ENCODE measurements at regions not wholly inside any gene's neighbourhood (a gene's known extent, or its start where the extent isn't known, plus 50 kb on each side); places are given as distances from the start of the nearest gene placed in this dataset.

GRCh38 chrX:45518552-45518951, 317.9 kb upstream of the DIPK2B start:
- TF ChIP-seq CTCF (IDR thresholded peaks at IDR 0.05; ENCODE audit: extremely low read depth in 1 of 2, insufficient read depth in 1 of 2, low read depth in 1 of 2, low read length in 2 of 2) (no peak), POLR2A (IDR thresholded peaks at IDR 0.05; ENCODE audit: low read depth, low read length) (no peak), POLR2AphosphoS5 (IDR thresholded peaks at IDR 0.05; ENCODE audit: insufficient read depth, low read depth, low read length) (no peak), EZH2 (IDR thresholded peaks at IDR 0.05; ENCODE audit: borderline replicate concordance, low read depth, low read length, severe bottlenecking) (no peak), GATA2 (IDR thresholded peaks at IDR 0.05; ENCODE audit: insufficient read depth, insufficient read length, low read depth, low read length) (no peak)
